ENCODE measurements at regions not wholly inside any gene's neighbourhood (a gene's known extent, or its start where the extent isn't known, plus 50 kb on each side); places are given as distances from the start of the nearest gene placed in this dataset.
A peak's percentile ranks its signal among the peaks of the same experiment; 100 is the strongest.

- Histone ChIP-seq H3K4me1 (no peaks in the 10 kb centered on the region), H3K9me3 (no peaks in the 10 kb centered on the region), H3K36me3 (ENCODE audit: insufficient read depth in 1 of 2, low read depth in 1 of 2) (no peaks in the 10 kb centered on the region), H3K4me3 (no peak overlapping the region), H3K27ac (no peak overlapping the region), H3K27me3 (ENCODE audit: insufficient read depth in 3 of 3, low read length in 2 of 3) (no peaks in the 10 kb centered on the region)
- ATAC-seq: no peak
- intact Hi-C loops (cut with DNase I): no loop called here
- no peak for TF ChIP-seq CTCF (IDR thresholded peaks at IDR 0.05)
- DNase-seq: no peak
- WGBS, 3 donors: 39 to 56% (median 52%) methylated on average over 11 of the region's 11 CpGs
Observed at GRCh38 chr6:167697316-167697715, 129.4 kb upstream of the AFDN start.

- H3K4me3 ChIP-seq: no peak overlapping the region
- no peaks in the 10 kb centered on the region for H3K27me3 ChIP-seq (ENCODE audit: insufficient read depth in 3 of 3, low read length in 2 of 3)
- intact Hi-C loops (cut with DNase I): no loop called here
- H3K4me1 ChIP-seq: no peaks in the 10 kb centered on the region
- no peak for TF ChIP-seq CTCF (IDR thresholded peaks at IDR 0.05)
- no peaks in the 10 kb centered on the region for H3K9me3 ChIP-seq
- no peaks in the 10 kb centered on the region for H3K36me3 ChIP-seq (ENCODE audit: insufficient read depth in 1 of 2, low read depth in 1 of 2)
- DNase-seq: no peak
- ATAC-seq: no peak
- WGBS, 3 donors: 94 to 97% (median 95%) methylated on average over 12 of the region's 12 CpGs
- H3K27ac ChIP-seq: no peak overlapping the region
Observed at GRCh38 chr6:167698540-167698939, 128.2 kb upstream of the AFDN start.

- WGBS, 3 donors: 41 to 44% (median 41%) methylated on average over 21 of the region's 21 CpGs
- TF ChIP-seq CTCF (IDR thresholded peaks at IDR 0.05): no peak
- peak overlapping the region; percentile 15 for H3K4me3 ChIP-seq
- no peaks in the 10 kb centered on the region for H3K27me3 ChIP-seq (ENCODE audit: insufficient read depth in 3 of 3, low read length in 2 of 3)
- intact Hi-C loops (cut with DNase I): no loop called here
- no peaks in the 10 kb centered on the region for H3K4me1 ChIP-seq
- ATAC-seq (peak; percentile 27 to 77 (median 76)), DNase-seq (peak; percentile 72 to 82)
- peak overlapping the region; percentile 71 for H3K27ac ChIP-seq
- H3K36me3 ChIP-seq (ENCODE audit: insufficient read depth in 1 of 2, low read depth in 1 of 2): no peaks in the 10 kb centered on the region
- H3K9me3 ChIP-seq: no peaks in the 10 kb centered on the region
Observed at GRCh38 chr6:167699141-167699931, 127.4 kb upstream of the AFDN start.

GRCh38 chr6:167700199-167700598 lies 126.5 kb upstream of the AFDN start:
- no peaks in the 10 kb centered on the region for H3K36me3 ChIP-seq (ENCODE audit: insufficient read depth in 1 of 2, low read depth in 1 of 2)
- H3K4me3 ChIP-seq: no peak overlapping the region
- no peaks in the 10 kb centered on the region for H3K9me3 ChIP-seq
- H3K4me1 ChIP-seq: no peaks in the 10 kb centered on the region
- 83 to 85% (median 85%) methylated on average over 8 of the region's 8 CpGs for WGBS, 3 donors
- intact Hi-C loops (cut with DNase I): no loop called here
- H3K27ac ChIP-seq: peak overlapping the region; percentile 71
- no peak for DNase-seq
- H3K27me3 ChIP-seq (ENCODE audit: insufficient read depth in 3 of 3, low read length in 2 of 3): no peaks in the 10 kb centered on the region
- ATAC-seq: no peak
- TF ChIP-seq CTCF (IDR thresholded peaks at IDR 0.05): no peak

- intact Hi-C loops (cut with DNase I): no loop called here
- no peaks in the 10 kb centered on the region for H3K4me1 ChIP-seq
- H3K9me3 ChIP-seq: no peaks in the 10 kb centered on the region
- H3K27ac ChIP-seq: no peak overlapping the region
- 90 to 93% (median 92%) methylated on average over 12 of the region's 12 CpGs for WGBS, 3 donors
- no peaks in the 10 kb centered on the region for H3K36me3 ChIP-seq (ENCODE audit: insufficient read depth in 1 of 2, low read depth in 1 of 2)
- ATAC-seq: no peak
- no peak overlapping the region for H3K4me3 ChIP-seq
- no peaks in the 10 kb centered on the region for H3K27me3 ChIP-seq (ENCODE audit: insufficient read depth in 3 of 3, low read length in 2 of 3)
- no peak for TF ChIP-seq CTCF (IDR thresholded peaks at IDR 0.05)
- DNase-seq: no peak
Observed at GRCh38 chr6:167701010-167701409, 125.7 kb upstream of the AFDN start.
